KMS-11 (cell line): ENCODE measurements at regions not wholly inside any gene's neighbourhood (a gene's known extent, or its start where the extent isn't known, plus 50 kb on each side); places are given as distances from the start of the nearest gene placed in this dataset.

ENCODE experiments used
- H2AFZ ChIP-seq: fragments of 200-600 bp; sonication (generic); 2 replicates; pipeline ENCODE4 v1.6.1; 2016; ENCODE audit warnings: antibody characterized with exemption, mixed run types, low read depth
- H3K27ac ChIP-seq: fragments of 200-600 bp; sonication (generic); 2 replicates; pipeline ENCODE4 v1.6.1; 2016; ENCODE audit warnings: mild to moderate bottlenecking, mixed run types
- H3K27me3 ChIP-seq: fragments of 200-600 bp; sonication (generic); 2 replicates; pipeline ENCODE4 v1.6.1; 2017; ENCODE audit warnings: mild to moderate bottlenecking, low read depth, mixed run types, moderate library complexity; ENCODE audit not compliant: insufficient read depth
- H3K36me3 ChIP-seq: fragments of 200-600 bp; sonication (generic); 2 replicates; pipeline ENCODE4 v1.6.1; 2017; ENCODE audit warnings: mild to moderate bottlenecking, mixed run types; ENCODE audit not compliant: insufficient read depth
- H3K4me1 ChIP-seq: fragments of 200-600 bp; sonication (generic); 2 replicates; pipeline ENCODE4 v1.6.1; 2016; ENCODE audit warnings: mild to moderate bottlenecking, low read depth, mixed run types; ENCODE audit not compliant: poor library complexity, severe bottlenecking
- H3K4me2 ChIP-seq: fragments of 200-600 bp; sonication (generic); 2 replicates; pipeline ENCODE4 v1.7.0; 2016; ENCODE audit warnings: mild to moderate bottlenecking, mixed run types
- H3K4me3 ChIP-seq: fragments of 200-600 bp; sonication (generic); IDR thresholded peaks from 2 replicates; pipeline ENCODE4 v1.6.1; 2017; ENCODE audit warnings: low read depth, low read length, mixed read lengths; ENCODE audit not compliant: insufficient read depth
- H3K79me2 ChIP-seq: fragments of 200-600 bp; sonication (generic); 2 replicates; pipeline ENCODE4 v1.6.1; 2016; ENCODE audit warnings: low read depth, mixed run types; ENCODE audit not compliant: insufficient read depth
- H3K9ac ChIP-seq: fragments of 200-600 bp; sonication (generic); 2 replicates; pipeline ENCODE4 v1.6.1; 2016; ENCODE audit warnings: mild to moderate bottlenecking, mixed run types
- H4K20me1 ChIP-seq: fragments of 200-600 bp; sonication (generic); 2 replicates; pipeline ENCODE4 v1.6.1; 2016; ENCODE audit warnings: mild to moderate bottlenecking, mixed run types; ENCODE audit not compliant: insufficient read depth
- CTCF ChIP-seq: fragments of 200-600 bp; sonication (generic); conservative IDR thresholded peaks from 2 replicates; pipeline ENCODE4 v1.6.1; 2017; ENCODE audit warnings: low read depth, mild to moderate bottlenecking, antibody characterized with exemption, low read length, moderate library complexity, mixed read lengths

- Histone ChIP-seq H3K36me3 (no peaks in the 10 kb centered on the region), H3K27me3 (no peaks in the 10 kb centered on the region), H2AFZ (no peak overlapping the region), H3K79me2 (no peaks in the 10 kb centered on the region), H3K27ac (no peak overlapping the region), H3K4me2 (no peak overlapping the region), H3K9ac (no peak overlapping the region), H3K4me1 (no peaks in the 10 kb centered on the region), H3K4me3 (no peak overlapping the region), H4K20me1 (no peaks in the 10 kb centered on the region)
- TF ChIP-seq CTCF = no peak
Observed at GRCh38 chr4:83876047-83876446, 340.1 kb downstream of the GPAT3 start.

GRCh38 chr4:83875437-83875836, 339.5 kb downstream of the GPAT3 start:
- H3K27ac ChIP-seq = no peak overlapping the region
- no peaks in the 10 kb centered on the region for H3K36me3 ChIP-seq
- no peak overlapping the region for H2AFZ ChIP-seq
- no peaks in the 10 kb centered on the region for H4K20me1 ChIP-seq
- no peak overlapping the region for H3K4me3 ChIP-seq
- no peaks in the 10 kb centered on the region for H3K79me2 ChIP-seq
- no peak overlapping the region for H3K9ac ChIP-seq
- H3K4me2 ChIP-seq = no peak overlapping the region
- no peak for TF ChIP-seq CTCF
- H3K4me1 ChIP-seq = no peaks in the 10 kb centered on the region
- H3K27me3 ChIP-seq = no peaks in the 10 kb centered on the region

DNA sequence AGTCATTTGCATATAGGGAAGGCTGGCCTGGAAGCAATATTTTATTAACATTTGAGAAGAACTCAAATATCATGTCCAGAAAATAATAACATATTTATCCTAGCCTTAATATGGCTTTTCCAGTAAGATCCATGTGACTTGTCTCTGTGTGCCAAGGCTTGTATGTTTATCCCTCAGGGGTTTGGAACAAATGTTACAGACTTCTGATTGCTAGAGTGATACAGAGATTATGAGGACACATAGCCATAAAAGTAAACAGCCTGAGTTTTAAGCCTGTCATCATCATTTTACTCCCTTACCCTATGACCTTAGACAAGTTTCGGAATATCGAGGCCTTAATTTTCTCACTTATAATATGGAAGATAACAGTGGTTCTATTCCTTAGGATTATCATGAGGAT, 338.1 kb downstream of the GPAT3 start:
- no peak overlapping the region for H3K4me2 ChIP-seq
- no peak for TF ChIP-seq CTCF

GRCh38 chr4:83870328-83870950, 334.5 kb downstream of the GPAT3 start:
- no peaks in the 10 kb centered on the region for H3K79me2 ChIP-seq
- H3K27ac ChIP-seq = no peak overlapping the region
- no peaks in the 10 kb centered on the region for H4K20me1 ChIP-seq
- H3K9ac ChIP-seq = no peak overlapping the region
- no peak overlapping the region for H2AFZ ChIP-seq
- no peak overlapping the region for H3K4me2 ChIP-seq
- TF ChIP-seq CTCF = no peak
- H3K36me3 ChIP-seq = no peaks in the 10 kb centered on the region
- H3K4me3 ChIP-seq = no peak overlapping the region
- no peaks in the 10 kb centered on the region for H3K27me3 ChIP-seq
- H3K4me1 ChIP-seq = no peaks in the 10 kb centered on the region

More for the DNA sequence above, 338.1 kb downstream of the GPAT3 start:
- Histone ChIP-seq H3K27me3 (no peaks in the 10 kb centered on the region), H3K4me1 (no peaks in the 10 kb centered on the region), H2AFZ (no peak overlapping the region), H3K4me3 (no peak overlapping the region), H3K79me2 (no peaks in the 10 kb centered on the region), H3K9ac (no peak overlapping the region), H3K36me3 (no peaks in the 10 kb centered on the region), H3K27ac (no peak overlapping the region), H4K20me1 (no peaks in the 10 kb centered on the region)
